ENCODE measurements at regions not wholly inside any gene's neighbourhood (a gene's known extent, or its start where the extent isn't known, plus 50 kb on each side); places are given as distances from the start of the nearest gene placed in this dataset.

DNA sequence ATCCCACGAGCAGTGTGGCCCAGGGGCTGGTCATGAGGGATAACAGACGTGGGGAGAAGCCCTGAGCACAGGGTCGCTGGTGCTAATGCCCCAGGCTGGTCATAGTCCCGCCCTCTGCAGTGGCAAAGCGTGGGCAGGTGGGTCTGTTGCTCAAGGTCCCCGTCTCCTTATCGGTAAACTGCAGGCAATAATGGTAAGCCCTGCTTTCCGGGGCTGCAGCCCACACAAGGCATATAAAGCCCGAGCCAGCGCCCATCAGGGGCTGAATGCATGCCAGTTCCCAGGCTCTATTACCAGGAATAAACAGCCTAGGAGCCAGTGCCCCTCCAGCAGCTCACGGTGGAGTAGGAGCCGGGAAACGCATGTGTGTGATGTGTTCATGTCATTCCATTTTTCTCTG lies 261.0 kb downstream of the BRD1 start:
- no peak for TF ChIP-seq RAD21 (IDR thresholded peaks at IDR 0.05; ENCODE audit: low read length)
- TF ChIP-seq CHD1 (IDR thresholded peaks at IDR 0.05; ENCODE audit: low read depth, low read length) = no peak
- TF ChIP-seq RCOR1 (IDR thresholded peaks at IDR 0.05; ENCODE audit: insufficient replicate concordance, low read length) = no peak
- TF ChIP-seq MXI1 (IDR thresholded peaks at IDR 0.05; ENCODE audit: borderline replicate concordance, low read depth, low read length) = no peak
- TF ChIP-seq MAZ (IDR thresholded peaks at IDR 0.05; ENCODE audit: borderline replicate concordance, low read depth, low read length) = no peak
- TF ChIP-seq POLR2A (IDR thresholded peaks at IDR 0.05; ENCODE audit: low read depth, low read length) = no peak
- TF ChIP-seq RFX5 (IDR thresholded peaks at IDR 0.05; ENCODE audit: low read depth, low read length) = no peak
- TF ChIP-seq CEBPB (IDR thresholded peaks at IDR 0.05; ENCODE audit: low read depth, low read length) = no peak
- TF ChIP-seq NFE2L2 (IDR thresholded peaks at IDR 0.05; ENCODE audit: low read depth, low read length) = no peak
- TF ChIP-seq BHLHE40 (IDR thresholded peaks at IDR 0.05; ENCODE audit: low read depth, low read length) = no peak
- TF ChIP-seq, protein P1, sequence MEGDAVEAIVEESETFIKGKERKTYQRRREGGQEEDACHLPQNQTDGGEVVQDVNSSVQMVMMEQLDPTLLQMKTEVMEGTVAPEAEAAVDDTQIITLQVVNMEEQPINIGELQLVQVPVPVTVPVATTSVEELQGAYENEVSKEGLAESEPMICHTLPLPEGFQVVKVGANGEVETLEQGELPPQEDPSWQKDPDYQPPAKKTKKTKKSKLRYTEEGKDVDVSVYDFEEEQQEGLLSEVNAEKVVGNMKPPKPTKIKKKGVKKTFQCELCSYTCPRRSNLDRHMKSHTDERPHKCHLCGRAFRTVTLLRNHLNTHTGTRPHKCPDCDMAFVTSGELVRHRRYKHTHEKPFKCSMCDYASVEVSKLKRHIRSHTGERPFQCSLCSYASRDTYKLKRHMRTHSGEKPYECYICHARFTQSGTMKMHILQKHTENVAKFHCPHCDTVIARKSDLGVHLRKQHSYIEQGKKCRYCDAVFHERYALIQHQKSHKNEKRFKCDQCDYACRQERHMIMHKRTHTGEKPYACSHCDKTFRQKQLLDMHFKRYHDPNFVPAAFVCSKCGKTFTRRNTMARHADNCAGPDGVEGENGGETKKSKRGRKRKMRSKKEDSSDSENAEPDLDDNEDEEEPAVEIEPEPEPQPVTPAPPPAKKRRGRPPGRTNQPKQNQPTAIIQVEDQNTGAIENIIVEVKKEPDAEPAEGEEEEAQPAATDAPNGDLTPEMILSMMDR (conservative IDR thresholded peaks at IDR 0.05; ENCODE audit: low read depth, low read length) = no peak
- TF ChIP-seq, protein P2, sequence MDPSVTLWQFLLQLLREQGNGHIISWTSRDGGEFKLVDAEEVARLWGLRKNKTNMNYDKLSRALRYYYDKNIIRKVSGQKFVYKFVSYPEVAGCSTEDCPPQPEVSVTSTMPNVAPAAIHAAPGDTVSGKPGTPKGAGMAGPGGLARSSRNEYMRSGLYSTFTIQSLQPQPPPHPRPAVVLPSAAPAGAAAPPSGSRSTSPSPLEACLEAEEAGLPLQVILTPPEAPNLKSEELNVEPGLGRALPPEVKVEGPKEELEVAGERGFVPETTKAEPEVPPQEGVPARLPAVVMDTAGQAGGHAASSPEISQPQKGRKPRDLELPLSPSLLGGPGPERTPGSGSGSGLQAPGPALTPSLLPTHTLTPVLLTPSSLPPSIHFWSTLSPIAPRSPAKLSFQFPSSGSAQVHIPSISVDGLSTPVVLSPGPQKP (IDR thresholded peaks at IDR 0.05; ENCODE audit: borderline replicate concordance, low read depth, low read length) = no peak
- no peak for TF ChIP-seq USF2 (IDR thresholded peaks at IDR 0.05; ENCODE audit: low read depth, low read length)
- no peak for TF ChIP-seq SMC3 (IDR thresholded peaks at IDR 0.05; ENCODE audit: low read depth, low read length)
- no peak overlapping the region for H4K91ac ChIP-seq (ENCODE audit: insufficient read depth, low read depth, low read length)
- H3K36me3 ChIP-seq (ENCODE audit: control insufficient read depth, insufficient read depth, low read length) = no peaks in the 10 kb centered on the region
- no peaks in the 10 kb centered on the region for H3K4me1 ChIP-seq (ENCODE audit: control insufficient read depth, insufficient read depth, low read length)
- no peak overlapping the region for H3K56ac ChIP-seq (ENCODE audit: extremely low read depth, insufficient read depth, low read length)
- no peak overlapping the region for H4K8ac ChIP-seq (ENCODE audit: low read depth in 2 of 2, low read length in 2 of 2)
- no peak overlapping the region for H3K9ac ChIP-seq (ENCODE audit: low read depth, low read length)
- no peak for ATAC-seq (ENCODE audit: low read depth)
- in situ Hi-C loops (cut with MboI; ENCODE audit: low sequenced_read_pairs) (no loop called here), dilution Hi-C loops (cut with HindIII; ENCODE audit: low sequenced_read_pairs, unreplicated experiment) (no loop called here), intact Hi-C loops (cut with micrococcal nuclease) (no loop called here)
- H3K79me1 ChIP-seq (ENCODE audit: low read depth in 1 of 2, low read length in 2 of 2) = no peaks in the 10 kb centered on the region
- no peak overlapping the region for H4K5ac ChIP-seq (ENCODE audit: low read depth, low read length)
- 41% methylated on average over 6 of the region's 13 CpGs; no CpG with 5 or more reads in 1 of the 2 experiments for WGBS, 2 experiments (ENCODE audit: extremely low coverage in 2 of 2, insufficient read length in 1 of 2)
- no peak overlapping the region for H3K4ac ChIP-seq (ENCODE audit: low read depth, low read length)
- no peak overlapping the region for H3K4me3 ChIP-seq (ENCODE audit: insufficient read depth, low read depth, low read length)
- no peaks in the 10 kb centered on the region for H4K20me1 ChIP-seq (ENCODE audit: insufficient read depth, low read length)
- no peak overlapping the region for H3K14ac ChIP-seq (replicated peaks; ENCODE audit: low read depth, low read length)
- H2BK15ac ChIP-seq (ENCODE audit: low read depth, low read length) = no peak overlapping the region
- H2BK5ac ChIP-seq (ENCODE audit: low read depth, low read length, poor library complexity, severe bottlenecking) = no peak overlapping the region
- BruUV-seq (replicated peaks) = no TSS peak
- no peak overlapping the region for H2BK20ac ChIP-seq (ENCODE audit: low read depth, low read length)
- H2BK120ac ChIP-seq (ENCODE audit: low read depth, low read length) = no peak overlapping the region
- H3K4me2 ChIP-seq (ENCODE audit: low read depth, low read length) = no peak overlapping the region
- POLR2A ChIA-PET (ENCODE audit: unreplicated experiment) = no interaction called here
- no peak overlapping the region for H2AFZ ChIP-seq (replicated peaks; ENCODE audit: low read length, poor library complexity)
- H2AK9ac ChIP-seq (replicated peaks; ENCODE audit: low read depth, low read length, poor library complexity) = no peak overlapping the region
- H3K27me3 ChIP-seq (ENCODE audit: control insufficient read depth, insufficient read depth, low read length) = no peaks in the 10 kb centered on the region
- no peak overlapping the region for H3K18ac ChIP-seq (ENCODE audit: low read depth, low read length)
- DNase-seq = no peak
- H2AK5ac ChIP-seq (ENCODE audit: low read depth, low read length) = no peak overlapping the region
- H3K27ac ChIP-seq (ENCODE audit: insufficient read depth, low read length) = no peak overlapping the region
- CTCF ChIA-PET = no interaction called here
- H3K23ac ChIP-seq (ENCODE audit: low read depth, low read length) = no peak overlapping the region
- H3K9me1 ChIP-seq (ENCODE audit: insufficient read depth, low read length) = no peaks in the 10 kb centered on the region
- peaks cover 55% of the 10 kb centered on the region for H3K9me3 ChIP-seq (ENCODE audit: control insufficient read depth, insufficient read depth, low read length)

Data from IMR-90 (cell line).